ENCODE measurements at regions not wholly inside any gene's neighbourhood (a gene's known extent, or its start where the extent isn't known, plus 50 kb on each side); places are given as distances from the start of the nearest gene placed in this dataset.

- TF ChIP-seq, protein P1, sequence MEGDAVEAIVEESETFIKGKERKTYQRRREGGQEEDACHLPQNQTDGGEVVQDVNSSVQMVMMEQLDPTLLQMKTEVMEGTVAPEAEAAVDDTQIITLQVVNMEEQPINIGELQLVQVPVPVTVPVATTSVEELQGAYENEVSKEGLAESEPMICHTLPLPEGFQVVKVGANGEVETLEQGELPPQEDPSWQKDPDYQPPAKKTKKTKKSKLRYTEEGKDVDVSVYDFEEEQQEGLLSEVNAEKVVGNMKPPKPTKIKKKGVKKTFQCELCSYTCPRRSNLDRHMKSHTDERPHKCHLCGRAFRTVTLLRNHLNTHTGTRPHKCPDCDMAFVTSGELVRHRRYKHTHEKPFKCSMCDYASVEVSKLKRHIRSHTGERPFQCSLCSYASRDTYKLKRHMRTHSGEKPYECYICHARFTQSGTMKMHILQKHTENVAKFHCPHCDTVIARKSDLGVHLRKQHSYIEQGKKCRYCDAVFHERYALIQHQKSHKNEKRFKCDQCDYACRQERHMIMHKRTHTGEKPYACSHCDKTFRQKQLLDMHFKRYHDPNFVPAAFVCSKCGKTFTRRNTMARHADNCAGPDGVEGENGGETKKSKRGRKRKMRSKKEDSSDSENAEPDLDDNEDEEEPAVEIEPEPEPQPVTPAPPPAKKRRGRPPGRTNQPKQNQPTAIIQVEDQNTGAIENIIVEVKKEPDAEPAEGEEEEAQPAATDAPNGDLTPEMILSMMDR (IDR thresholded peaks at IDR 0.05; ENCODE audit: extremely low read depth in 1 of 2, insufficient read depth in 1 of 2, low read depth in 1 of 2, low read length in 2 of 2), result no peak
- TF ChIP-seq FOS (IDR thresholded peaks at IDR 0.05; ENCODE audit: borderline replicate concordance, insufficient read depth, low read length), result no peak
Observed at GRCh38 chr18:46378864-46379207, 274.7 kb downstream of the HAUS1 start.
